ENCODE measurements at regions not wholly inside any gene's neighbourhood (a gene's known extent, or its start where the extent isn't known, plus 50 kb on each side); places are given as distances from the start of the nearest gene placed in this dataset.

DNA sequence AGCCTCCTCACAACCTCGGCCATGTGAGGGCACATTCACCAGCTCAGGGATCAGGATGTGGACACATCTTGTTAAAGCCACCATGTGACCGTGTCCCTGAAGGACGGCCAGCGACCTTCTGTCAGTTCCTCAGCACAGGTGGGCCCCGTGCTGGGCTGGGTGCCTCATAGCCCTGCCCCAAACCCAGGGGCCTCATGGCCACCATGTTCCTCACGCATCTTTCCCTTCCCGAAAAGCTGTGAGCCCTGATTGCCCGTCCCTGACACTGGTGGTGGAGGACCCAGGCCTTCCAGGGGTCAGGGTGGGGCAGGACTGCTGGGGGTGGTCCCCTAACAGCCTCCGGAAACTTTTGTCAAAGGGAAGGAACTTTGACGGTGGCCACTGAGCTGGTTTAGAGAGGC lies 60.1 kb upstream of the ADRA2C start:
- Histone ChIP-seq H3K4me3 (no peak overlapping the region), H3K9me3 (no peaks in the 10 kb centered on the region), H3K4me1 (no peaks in the 10 kb centered on the region), H3K36me3 (no peaks in the 10 kb centered on the region), H3K27me3 (ENCODE audit: low read depth) (peaks cover 48% of the 10 kb centered on the region), H3K27ac (no peak overlapping the region)
- peak; percentile 35 for DNase-seq
- no peak for ATAC-seq
- intact Hi-C loops (cut with DNase I): no loop called here
- TF ChIP-seq, protein P1, sequence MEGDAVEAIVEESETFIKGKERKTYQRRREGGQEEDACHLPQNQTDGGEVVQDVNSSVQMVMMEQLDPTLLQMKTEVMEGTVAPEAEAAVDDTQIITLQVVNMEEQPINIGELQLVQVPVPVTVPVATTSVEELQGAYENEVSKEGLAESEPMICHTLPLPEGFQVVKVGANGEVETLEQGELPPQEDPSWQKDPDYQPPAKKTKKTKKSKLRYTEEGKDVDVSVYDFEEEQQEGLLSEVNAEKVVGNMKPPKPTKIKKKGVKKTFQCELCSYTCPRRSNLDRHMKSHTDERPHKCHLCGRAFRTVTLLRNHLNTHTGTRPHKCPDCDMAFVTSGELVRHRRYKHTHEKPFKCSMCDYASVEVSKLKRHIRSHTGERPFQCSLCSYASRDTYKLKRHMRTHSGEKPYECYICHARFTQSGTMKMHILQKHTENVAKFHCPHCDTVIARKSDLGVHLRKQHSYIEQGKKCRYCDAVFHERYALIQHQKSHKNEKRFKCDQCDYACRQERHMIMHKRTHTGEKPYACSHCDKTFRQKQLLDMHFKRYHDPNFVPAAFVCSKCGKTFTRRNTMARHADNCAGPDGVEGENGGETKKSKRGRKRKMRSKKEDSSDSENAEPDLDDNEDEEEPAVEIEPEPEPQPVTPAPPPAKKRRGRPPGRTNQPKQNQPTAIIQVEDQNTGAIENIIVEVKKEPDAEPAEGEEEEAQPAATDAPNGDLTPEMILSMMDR (IDR thresholded peaks at IDR 0.05): no peak

DNA sequence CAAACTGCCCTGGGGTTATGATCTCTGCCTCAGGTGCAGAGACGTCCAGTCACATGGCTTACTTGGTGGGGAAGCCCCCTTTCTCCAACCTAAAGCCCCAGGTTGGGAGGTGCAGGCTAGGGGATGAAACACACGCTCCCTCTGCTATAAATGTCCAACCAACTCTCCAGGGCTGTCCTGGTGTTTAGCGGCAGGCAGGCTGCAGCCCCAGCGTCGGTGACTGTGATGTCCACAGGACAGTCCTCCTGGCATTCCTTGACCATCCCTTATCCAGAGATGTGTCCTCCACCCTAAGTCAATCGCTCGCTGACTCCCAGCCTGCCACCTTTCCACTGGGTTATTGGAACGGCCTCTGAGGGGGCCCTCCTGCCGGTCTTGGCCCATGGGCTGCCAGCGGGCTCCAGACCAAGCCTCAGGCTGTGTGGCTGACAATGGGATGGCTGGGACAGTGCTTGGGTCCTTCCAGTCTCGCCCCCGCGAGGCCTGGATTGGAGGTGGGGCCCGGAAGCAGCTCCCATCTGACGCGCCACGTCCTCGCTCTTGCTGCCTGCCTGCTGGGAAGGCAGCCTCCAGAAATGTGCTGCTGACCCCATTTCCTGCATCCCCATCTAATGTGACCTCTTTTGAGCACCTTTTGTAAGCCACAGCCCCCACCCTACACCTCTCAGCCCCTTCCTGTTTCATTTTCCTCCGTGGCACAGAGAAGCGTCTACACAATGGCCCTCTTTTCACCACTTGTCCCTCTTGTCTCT lies 60.8 kb upstream of the ADRA2C start:
- DNase-seq (peak; percentile 31), ATAC-seq (no peak)
- no peak overlapping the region for H3K27ac ChIP-seq
- no peak overlapping the region for H3K4me3 ChIP-seq
- no peaks in the 10 kb centered on the region for H3K4me1 ChIP-seq
- peaks cover 55% of the 10 kb centered on the region for H3K27me3 ChIP-seq (ENCODE audit: low read depth)
- no peaks in the 10 kb centered on the region for H3K36me3 ChIP-seq
- TF ChIP-seq, protein P1 (IDR thresholded peaks at IDR 0.05): no peak
- H3K9me3 ChIP-seq: no peaks in the 10 kb centered on the region
- intact Hi-C loops (cut with DNase I): no loop called here

DNA sequence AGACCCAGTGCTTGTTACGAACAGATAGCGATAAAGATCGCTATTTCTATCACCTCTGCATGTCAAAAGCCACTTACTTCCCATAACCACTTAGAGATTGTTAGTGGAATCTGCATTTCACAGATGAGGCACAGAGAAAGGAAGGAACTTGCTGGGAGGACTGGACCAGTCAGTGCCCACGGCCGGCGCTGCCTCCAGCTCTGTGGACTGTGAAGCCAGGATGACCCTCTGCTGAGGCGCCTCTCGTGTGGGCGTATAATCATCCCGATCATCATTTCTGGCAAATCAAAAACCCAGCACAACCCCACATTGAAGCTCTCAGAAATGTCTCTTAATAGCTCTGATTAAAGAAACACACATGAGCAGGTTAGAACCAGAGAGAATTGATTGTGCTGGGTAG lies 61.5 kb upstream of the ADRA2C start:
- H3K4me1 ChIP-seq: no peaks in the 10 kb centered on the region
- TF ChIP-seq, protein P1 (IDR thresholded peaks at IDR 0.05): no peak
- no peak for ATAC-seq
- no peaks in the 10 kb centered on the region for H3K9me3 ChIP-seq
- H3K36me3 ChIP-seq: no peaks in the 10 kb centered on the region
- intact Hi-C loops (cut with DNase I): no loop called here
- no peak overlapping the region for H3K27ac ChIP-seq
- peak; percentile 23 for DNase-seq
- H3K27me3 ChIP-seq (ENCODE audit: low read depth): peaks cover 57% of the 10 kb centered on the region
- no peak overlapping the region for H3K4me3 ChIP-seq

DNA sequence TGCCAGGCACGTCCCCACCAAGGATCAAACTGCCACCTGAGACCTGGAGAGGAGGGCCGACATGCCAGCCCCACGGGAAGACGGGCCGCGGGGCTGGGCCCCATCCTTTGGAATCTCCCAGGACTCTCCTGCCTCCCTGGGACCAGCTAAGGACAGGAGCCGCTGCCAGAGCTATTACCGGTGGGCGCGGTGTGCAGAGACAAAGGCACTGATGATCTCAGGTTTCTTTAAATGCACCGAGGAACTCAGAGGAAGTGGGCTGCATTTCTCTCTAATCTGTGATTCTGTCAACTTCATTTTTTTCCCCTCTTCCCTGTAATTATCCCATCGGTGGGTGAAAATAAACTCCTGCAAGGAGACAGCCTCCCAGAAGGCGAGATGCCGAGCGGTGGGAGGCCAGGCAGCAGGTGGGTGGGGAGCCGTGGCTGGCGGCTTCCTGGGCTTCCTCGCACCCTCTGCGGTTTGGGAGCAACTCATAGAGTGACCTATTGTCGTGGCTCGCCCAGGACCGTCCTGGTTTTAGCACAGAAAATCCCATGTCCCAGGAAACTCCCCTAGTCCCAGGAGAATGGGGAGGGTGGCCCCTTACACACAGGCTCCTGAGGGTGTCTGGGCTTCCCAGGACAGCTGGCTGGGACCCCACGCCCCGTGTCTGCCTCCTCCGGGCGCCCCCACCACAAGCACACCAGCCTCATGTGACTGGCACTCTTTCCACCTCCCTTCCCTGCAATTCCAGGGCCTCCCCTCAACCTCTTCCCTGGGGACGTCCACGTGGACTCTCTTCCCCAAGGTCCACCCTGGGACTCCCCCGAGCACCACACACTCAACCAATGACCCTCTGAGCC lies 62.3 kb upstream of the ADRA2C start:
- H3K27ac ChIP-seq: no peak overlapping the region
- TF ChIP-seq, protein P1 (IDR thresholded peaks at IDR 0.05): no peak
- H3K9me3 ChIP-seq: no peaks in the 10 kb centered on the region
- H3K4me1 ChIP-seq: no peaks in the 10 kb centered on the region
- DNase-seq (peak; percentile 27), ATAC-seq (no peak)
- peaks cover 57% of the 10 kb centered on the region for H3K27me3 ChIP-seq (ENCODE audit: low read depth)
- no peaks in the 10 kb centered on the region for H3K36me3 ChIP-seq
- no peak overlapping the region for H3K4me3 ChIP-seq
- intact Hi-C loops (cut with DNase I): no loop called here

DNA sequence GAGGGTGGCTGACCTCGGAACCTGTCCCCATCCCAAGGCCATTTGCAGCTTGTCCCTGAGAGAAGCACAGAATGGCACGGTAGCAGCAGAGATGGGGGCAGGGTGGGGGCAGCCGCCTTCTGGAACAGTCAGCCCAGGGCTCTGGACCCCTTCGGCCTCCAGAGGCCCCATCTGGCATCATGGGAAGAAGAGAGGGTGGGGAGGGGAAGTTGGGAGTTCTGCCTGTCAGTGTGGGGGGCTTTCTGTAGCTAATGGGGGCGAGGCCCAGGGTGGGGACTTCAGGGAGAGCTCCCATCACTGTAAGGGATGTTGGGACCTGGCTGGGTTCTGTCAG lies 62.9 kb upstream of the ADRA2C start:
- Histone ChIP-seq H3K4me3 (no peak overlapping the region), H3K27me3 (ENCODE audit: low read depth) (peaks cover 56% of the 10 kb centered on the region), H3K36me3 (no peaks in the 10 kb centered on the region), H3K9me3 (no peaks in the 10 kb centered on the region), H3K4me1 (no peaks in the 10 kb centered on the region), H3K27ac (no peak overlapping the region)
- DNase-seq (peak; percentile 26), ATAC-seq (no peak)
- intact Hi-C loops (cut with DNase I): no loop called here
- TF ChIP-seq, protein P1 (IDR thresholded peaks at IDR 0.05): no peak

Data from lower lobe of right lung (tissue), 2 donors.